Astrocyte (in vitro differentiated cells and primary cell): ENCODE measurements at regions not wholly inside any gene's neighbourhood (a gene's known extent, or its start where the extent isn't known, plus 50 kb on each side); places are given as distances from the start of the nearest gene placed in this dataset.

Experiments used
- DNase-seq: peaks from one replicate; pipeline ENCODE4 v3.0.0-alpha.2; 2010; ENCODE audit warnings: low read depth
- FAIRE-seq: peaks from 2 replicates; lab custom pipeline; 2011; peaks lifted over from hg19 to GRCh38; lab: Jason Lieb, UNC
- H2AFZ ChIP-seq: 2 replicates; pipeline ENCODE4 v1.6.0; 2012; ENCODE audit warnings: low read depth, low read length, inconsistent platforms
- H3K27ac ChIP-seq: 2 replicates; pipeline ENCODE4 v1.5.1; 2011; ENCODE audit warnings: low read depth, low read length, inconsistent platforms
- H3K27me3 ChIP-seq: 2 replicates; pipeline ENCODE4 v1.6.0; 2011; ENCODE audit warnings: low read length, inconsistent platforms; ENCODE audit not compliant: insufficient read depth
- H3K36me3 ChIP-seq: 2 replicates; pipeline ENCODE4 v1.5.1; 2011; ENCODE audit warnings: low read length, inconsistent platforms; ENCODE audit not compliant: insufficient read depth
- H3K4me1 ChIP-seq: 2 replicates; pipeline ENCODE4 v1.5.1; 2011; ENCODE audit warnings: low read length, inconsistent platforms; ENCODE audit not compliant: insufficient read depth
- H3K4me2 ChIP-seq: 2 replicates; pipeline ENCODE4 v1.6.0; 2012; ENCODE audit warnings: low read length, inconsistent platforms
- H3K4me3 ChIP-seq: 2 replicates; pipeline ENCODE4 v1.5.1; 2011; ENCODE audit warnings: low read depth, mild to moderate bottlenecking, low read length, inconsistent platforms; ENCODE audit not compliant: insufficient read depth
- H3K79me2 ChIP-seq: 2 replicates; pipeline ENCODE4 v1.6.0; 2012; ENCODE audit warnings: mild to moderate bottlenecking, low read length, inconsistent platforms; ENCODE audit not compliant: insufficient read depth
- H3K9ac ChIP-seq: 2 replicates; pipeline ENCODE4 v1.6.0; 2012; ENCODE audit warnings: mild to moderate bottlenecking, low read length, inconsistent platforms
- H3K9me3 ChIP-seq: 2 replicates; pipeline ENCODE4 v1.5.1; 2012; ENCODE audit warnings: low read depth, mild to moderate bottlenecking, low read length, inconsistent platforms; ENCODE audit not compliant: insufficient read depth
- H4K20me1 ChIP-seq: 2 replicates; pipeline ENCODE4 v1.6.0; 2012; ENCODE audit warnings: low read length, inconsistent platforms; ENCODE audit not compliant: insufficient read depth
- H3K27ac Mint-ChIP-seq: one replicate; pipeline ENCODE4 v1.8.0; 2021; ENCODE audit warnings: mild to moderate bottlenecking, mixed read lengths; ENCODE audit not compliant: unreplicated experiment
- H3K27me3 Mint-ChIP-seq: one replicate; pipeline ENCODE4 v1.8.0; 2021; ENCODE audit warnings: low read depth, mixed read lengths; ENCODE audit not compliant: unreplicated experiment
- H3K36me3 Mint-ChIP-seq: one replicate; pipeline ENCODE4 v1.8.0; 2021; ENCODE audit warnings: low read depth, mixed read lengths; ENCODE audit not compliant: unreplicated experiment
- H3K4me1 Mint-ChIP-seq: one replicate; pipeline ENCODE4 v1.8.0; 2021; ENCODE audit warnings: low read depth, mixed read lengths; ENCODE audit not compliant: unreplicated experiment
- H3K4me3 Mint-ChIP-seq: one replicate; pipeline ENCODE4 v1.8.0; 2021; ENCODE audit warnings: mild to moderate bottlenecking, moderate library complexity, mixed read lengths; ENCODE audit not compliant: unreplicated experiment
- H3K9me3 Mint-ChIP-seq: one replicate; pipeline ENCODE4 v1.8.0; 2021; ENCODE audit warnings: mild to moderate bottlenecking, mixed read lengths; ENCODE audit not compliant: unreplicated experiment
- EZH2 ChIP-seq: IDR thresholded peaks from 2 replicates; pipeline ENCODE4 v1.6.1; 2012; ENCODE audit warnings: mild to moderate bottlenecking, low read length, inconsistent platforms; ENCODE audit not compliant: insufficient read depth
- TF ChIP-seq, protein P1 (sequence below): IDR thresholded peaks from 2 replicates; pipeline ENCODE4 v1.5.1; 2011; ENCODE audit warnings: low read depth, mild to moderate bottlenecking, inconsistent platforms, low read length, moderate library complexity; ENCODE audit not compliant: insufficient read depth

DNA sequence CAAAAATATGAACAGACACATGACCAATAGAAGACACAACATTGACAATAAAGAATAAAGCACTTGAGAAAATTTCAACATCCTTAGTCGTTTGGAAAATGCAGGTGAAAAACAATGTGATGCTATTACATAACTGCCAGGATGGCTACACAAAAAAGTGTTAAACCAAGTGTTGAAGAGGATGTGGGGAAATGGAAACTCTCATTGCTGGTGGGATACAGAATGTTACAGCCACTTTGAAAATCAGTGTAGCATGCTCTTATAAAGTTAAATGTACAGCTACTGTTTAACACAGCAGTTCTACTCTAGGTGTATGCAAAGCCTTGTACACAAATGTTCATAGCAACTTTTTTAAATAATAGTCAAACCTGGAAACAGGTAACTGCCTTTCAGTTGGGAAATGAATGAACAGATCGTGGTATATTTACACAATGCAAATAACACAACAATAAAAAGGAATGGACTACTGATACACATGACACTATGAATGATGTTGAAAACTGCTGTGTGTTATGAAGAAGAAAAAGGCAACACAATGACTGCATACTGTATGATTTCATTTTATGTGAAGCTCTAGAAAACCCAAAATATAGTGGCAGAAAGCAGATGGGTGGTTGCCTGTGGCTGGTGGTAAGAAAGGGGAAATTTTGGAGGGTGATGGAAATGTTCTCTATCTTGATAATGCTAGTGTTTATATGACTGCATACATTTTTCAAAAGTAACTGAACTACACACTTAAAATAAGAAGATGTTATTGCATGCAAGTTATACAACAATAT lies 102.2 kb upstream of the VIPR2 start:
- Mint-ChIP-seq H3K4me1 (no peaks in the 10 kb centered on the region), H3K27ac (no peak overlapping the region), H3K9me3 (peaks cover 2% of the 10 kb centered on the region), H3K27me3 (no peaks in the 10 kb centered on the region), H3K36me3 (no peaks in the 10 kb centered on the region), H3K4me3 (no peak overlapping the region)
- no peak overlapping the region for H3K4me3 ChIP-seq
- no peak overlapping the region for H3K27ac ChIP-seq
- no peak overlapping the region for H3K4me2 ChIP-seq
- TF ChIP-seq, protein P1, sequence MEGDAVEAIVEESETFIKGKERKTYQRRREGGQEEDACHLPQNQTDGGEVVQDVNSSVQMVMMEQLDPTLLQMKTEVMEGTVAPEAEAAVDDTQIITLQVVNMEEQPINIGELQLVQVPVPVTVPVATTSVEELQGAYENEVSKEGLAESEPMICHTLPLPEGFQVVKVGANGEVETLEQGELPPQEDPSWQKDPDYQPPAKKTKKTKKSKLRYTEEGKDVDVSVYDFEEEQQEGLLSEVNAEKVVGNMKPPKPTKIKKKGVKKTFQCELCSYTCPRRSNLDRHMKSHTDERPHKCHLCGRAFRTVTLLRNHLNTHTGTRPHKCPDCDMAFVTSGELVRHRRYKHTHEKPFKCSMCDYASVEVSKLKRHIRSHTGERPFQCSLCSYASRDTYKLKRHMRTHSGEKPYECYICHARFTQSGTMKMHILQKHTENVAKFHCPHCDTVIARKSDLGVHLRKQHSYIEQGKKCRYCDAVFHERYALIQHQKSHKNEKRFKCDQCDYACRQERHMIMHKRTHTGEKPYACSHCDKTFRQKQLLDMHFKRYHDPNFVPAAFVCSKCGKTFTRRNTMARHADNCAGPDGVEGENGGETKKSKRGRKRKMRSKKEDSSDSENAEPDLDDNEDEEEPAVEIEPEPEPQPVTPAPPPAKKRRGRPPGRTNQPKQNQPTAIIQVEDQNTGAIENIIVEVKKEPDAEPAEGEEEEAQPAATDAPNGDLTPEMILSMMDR: no peak
- TF ChIP-seq EZH2: no peak
- H3K9ac ChIP-seq: no peak overlapping the region
- no peaks in the 10 kb centered on the region for H3K36me3 ChIP-seq
- DNase-seq (no peak), FAIRE-seq (no peak)
- H4K20me1 ChIP-seq: no peaks in the 10 kb centered on the region
- H2AFZ ChIP-seq: no peak overlapping the region
- no peaks in the 10 kb centered on the region for H3K9me3 ChIP-seq
- H3K4me1 ChIP-seq: no peaks in the 10 kb centered on the region
- no peaks in the 10 kb centered on the region for H3K27me3 ChIP-seq
- H3K79me2 ChIP-seq: no peaks in the 10 kb centered on the region

DNA sequence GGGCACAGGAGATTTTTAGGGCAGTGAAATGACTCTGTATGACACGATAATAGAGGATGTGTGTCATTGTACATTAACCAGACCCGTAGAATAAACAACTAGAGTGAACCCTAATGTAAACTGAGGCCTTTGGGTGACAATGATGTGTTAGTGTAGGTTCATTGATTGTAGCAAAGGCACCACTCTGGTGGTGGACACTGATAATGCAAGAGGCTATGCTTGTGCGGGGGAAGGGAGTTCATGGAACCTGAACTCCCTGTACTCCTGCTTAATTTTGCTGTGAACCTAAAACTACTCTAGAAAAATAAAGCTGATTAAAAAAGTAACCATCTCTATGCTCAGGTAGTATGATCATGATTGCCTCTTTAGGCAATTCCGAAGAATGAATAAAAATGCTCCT lies 96.3 kb upstream of the VIPR2 start:
- H3K9ac ChIP-seq: no peak overlapping the region
- Mint-ChIP-seq H3K9me3 (no peaks in the 10 kb centered on the region), H3K36me3 (no peaks in the 10 kb centered on the region), H3K27me3 (no peaks in the 10 kb centered on the region), H3K4me1 (no peaks in the 10 kb centered on the region), H3K4me3 (no peak overlapping the region), H3K27ac (no peak overlapping the region)
- H3K27me3 ChIP-seq: no peaks in the 10 kb centered on the region
- H3K4me1 ChIP-seq: no peaks in the 10 kb centered on the region
- no peak overlapping the region for H3K4me3 ChIP-seq
- no peaks in the 10 kb centered on the region for H4K20me1 ChIP-seq
- no peak overlapping the region for H3K27ac ChIP-seq
- no peak for DNase-seq
- TF ChIP-seq EZH2: no peak
- TF ChIP-seq, protein P1: no peak
- peaks cover 5% of the 10 kb centered on the region for H3K9me3 ChIP-seq
- H3K36me3 ChIP-seq: no peaks in the 10 kb centered on the region
- no peaks in the 10 kb centered on the region for H3K79me2 ChIP-seq
- FAIRE-seq: no peak
- no peak overlapping the region for H2AFZ ChIP-seq
- no peak overlapping the region for H3K4me2 ChIP-seq

DNA sequence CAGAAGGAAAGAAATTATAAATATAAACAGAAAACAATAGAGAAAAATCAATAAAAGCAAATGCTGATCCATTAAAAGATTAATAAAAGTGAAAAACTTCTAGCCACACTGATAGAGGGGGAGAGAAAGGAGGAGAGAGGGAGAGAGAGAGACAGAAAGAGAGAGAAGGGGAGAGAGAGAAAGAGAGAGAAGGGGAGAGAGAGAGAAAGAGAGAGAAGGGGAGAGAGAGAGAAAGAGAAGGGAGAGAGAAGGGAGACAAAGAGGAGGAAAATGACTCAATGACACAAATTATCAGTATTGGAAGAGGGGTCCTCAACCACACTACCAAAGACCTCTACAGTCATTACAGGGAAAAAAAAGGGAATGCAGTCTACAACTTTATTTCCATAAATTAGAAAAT lies 94.4 kb upstream of the VIPR2 start:
- FAIRE-seq (no peak), DNase-seq (no peak)
- H3K79me2 ChIP-seq: no peaks in the 10 kb centered on the region
- Mint-ChIP-seq H3K4me1 (no peaks in the 10 kb centered on the region), H3K27ac (no peak overlapping the region), H3K9me3 (no peaks in the 10 kb centered on the region), H3K36me3 (no peaks in the 10 kb centered on the region), H3K4me3 (no peak overlapping the region), H3K27me3 (no peaks in the 10 kb centered on the region)
- H3K27me3 ChIP-seq: no peaks in the 10 kb centered on the region
- H4K20me1 ChIP-seq: no peaks in the 10 kb centered on the region
- H2AFZ ChIP-seq: no peak overlapping the region
- H3K9me3 ChIP-seq: peaks cover 9% of the 10 kb centered on the region
- H3K4me2 ChIP-seq: no peak overlapping the region
- no peak overlapping the region for H3K9ac ChIP-seq
- TF ChIP-seq, protein P1: no peak
- TF ChIP-seq EZH2: no peak
- H3K36me3 ChIP-seq: no peaks in the 10 kb centered on the region
- no peaks in the 10 kb centered on the region for H3K4me1 ChIP-seq
- no peak overlapping the region for H3K27ac ChIP-seq
- H3K4me3 ChIP-seq: no peak overlapping the region
